ENCODE measurements at regions not wholly inside any gene's neighbourhood (a gene's known extent, or its start where the extent isn't known, plus 50 kb on each side); places are given as distances from the start of the nearest gene placed in this dataset.

- ChIA-PET POLR2A (no interaction called here), CTCF (no interaction called here)
- no peak for TF ChIP-seq HEYL (CRISPR knock-in tag; IDR thresholded peaks at IDR 0.05)
- TF ChIP-seq, protein P1, sequence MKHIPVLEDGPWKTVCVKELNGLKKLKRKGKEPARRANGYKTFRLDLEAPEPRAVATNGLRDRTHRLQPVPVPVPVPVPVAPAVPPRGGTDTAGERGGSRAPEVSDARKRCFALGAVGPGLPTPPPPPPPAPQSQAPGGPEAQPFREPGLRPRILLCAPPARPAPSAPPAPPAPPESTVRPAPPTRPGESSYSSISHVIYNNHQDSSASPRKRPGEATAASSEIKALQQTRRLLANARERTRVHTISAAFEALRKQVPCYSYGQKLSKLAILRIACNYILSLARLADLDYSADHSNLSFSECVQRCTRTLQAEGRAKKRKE (CRISPR knock-in tag; IDR thresholded peaks at IDR 0.05; ENCODE audit: low read depth), result no peak
- TF ChIP-seq HES2 (IDR thresholded peaks at IDR 0.05), result no peak
- TF ChIP-seq E2F6 (IDR thresholded peaks at IDR 0.05; ENCODE audit: borderline replicate concordance, low read depth), result no peak
- TF ChIP-seq CEBPB (IDR thresholded peaks at IDR 0.05), result no peak
- no peak for TF ChIP-seq EHF (CRISPR knock-in tag; IDR thresholded peaks at IDR 0.05)
- no peak for TF ChIP-seq TP53 (CRISPR knock-in tag; IDR thresholded peaks at IDR 0.05)
- no peak for TF ChIP-seq JUN (IDR thresholded peaks at IDR 0.05)
- DNase-seq (ENCODE audit: low read depth in 1 of 2, low spot score in 1 of 2) (no peak), ATAC-seq (no peak), FAIRE-seq (no peak)
- no peaks in the 10 kb centered on the region for H3K4me1 ChIP-seq
- no peak overlapping the region for H3K4me3 ChIP-seq
- H3K9me3 ChIP-seq, result peaks cover 4% of the 10 kb centered on the region; the same call in 1 of the 3 replicates
- WGBS (ENCODE audit: missing lambda C conversion rate), result 67% methylated on average over 1 of the region's 1 CpG
- H3K4me2 ChIP-seq, result no peak overlapping the region
- no peak overlapping the region for H3K27ac ChIP-seq
These were observed 256.5 kb upstream of the ZNF608 start for GRCh38 chr5:125002727-125003598.

GRCh38 chr5:125004009-125004408 is 257.6 kb upstream of the ZNF608 start:
- CTCF ChIA-PET, result no interaction called here
- TF ChIP-seq HOXB13 (CRISPR knock-in tag; IDR thresholded peaks at IDR 0.05; ENCODE audit: low read depth) (no peak), REST (IDR thresholded peaks at IDR 0.05) (no peak), ZNF302 (CRISPR knock-in tag; IDR thresholded peaks at IDR 0.05) (no peak), MAX (IDR thresholded peaks at IDR 0.05) (no peak), CBX2 (IDR thresholded peaks at IDR 0.05; ENCODE audit: borderline replicate concordance, low read depth) (no peak), JUN (IDR thresholded peaks at IDR 0.05) (no peak), TP53 (CRISPR knock-in tag; IDR thresholded peaks at IDR 0.05) (no peak), HES2 (IDR thresholded peaks at IDR 0.05) (no peak), GATA3 (IDR thresholded peaks at IDR 0.05; ENCODE audit: borderline replicate concordance) (no peak), USF2 (IDR thresholded peaks at IDR 0.05) (no peak), NR3C1 (IDR thresholded peaks at IDR 0.05) (no peak), MAZ (IDR thresholded peaks at IDR 0.05; ENCODE audit: borderline replicate concordance, low read depth, low read length) (no peak), NFE2L2 (conservative IDR thresholded peaks at IDR 0.05; ENCODE audit: low read length) (no peak)
- TF ChIP-seq, protein P2, sequence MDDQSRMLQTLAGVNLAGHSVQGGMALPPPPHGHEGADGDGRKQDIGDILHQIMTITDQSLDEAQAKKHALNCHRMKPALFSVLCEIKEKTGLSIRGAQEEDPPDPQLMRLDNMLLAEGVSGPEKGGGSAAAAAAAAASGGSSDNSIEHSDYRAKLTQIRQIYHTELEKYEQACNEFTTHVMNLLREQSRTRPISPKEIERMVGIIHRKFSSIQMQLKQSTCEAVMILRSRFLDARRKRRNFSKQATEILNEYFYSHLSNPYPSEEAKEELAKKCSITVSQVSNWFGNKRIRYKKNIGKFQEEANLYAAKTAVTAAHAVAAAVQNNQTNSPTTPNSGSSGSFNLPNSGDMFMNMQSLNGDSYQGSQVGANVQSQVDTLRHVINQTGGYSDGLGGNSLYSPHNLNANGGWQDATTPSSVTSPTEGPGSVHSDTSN (IDR thresholded peaks at IDR 0.05), result no peak
- TF ChIP-seq, protein P3, sequence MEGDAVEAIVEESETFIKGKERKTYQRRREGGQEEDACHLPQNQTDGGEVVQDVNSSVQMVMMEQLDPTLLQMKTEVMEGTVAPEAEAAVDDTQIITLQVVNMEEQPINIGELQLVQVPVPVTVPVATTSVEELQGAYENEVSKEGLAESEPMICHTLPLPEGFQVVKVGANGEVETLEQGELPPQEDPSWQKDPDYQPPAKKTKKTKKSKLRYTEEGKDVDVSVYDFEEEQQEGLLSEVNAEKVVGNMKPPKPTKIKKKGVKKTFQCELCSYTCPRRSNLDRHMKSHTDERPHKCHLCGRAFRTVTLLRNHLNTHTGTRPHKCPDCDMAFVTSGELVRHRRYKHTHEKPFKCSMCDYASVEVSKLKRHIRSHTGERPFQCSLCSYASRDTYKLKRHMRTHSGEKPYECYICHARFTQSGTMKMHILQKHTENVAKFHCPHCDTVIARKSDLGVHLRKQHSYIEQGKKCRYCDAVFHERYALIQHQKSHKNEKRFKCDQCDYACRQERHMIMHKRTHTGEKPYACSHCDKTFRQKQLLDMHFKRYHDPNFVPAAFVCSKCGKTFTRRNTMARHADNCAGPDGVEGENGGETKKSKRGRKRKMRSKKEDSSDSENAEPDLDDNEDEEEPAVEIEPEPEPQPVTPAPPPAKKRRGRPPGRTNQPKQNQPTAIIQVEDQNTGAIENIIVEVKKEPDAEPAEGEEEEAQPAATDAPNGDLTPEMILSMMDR (IDR thresholded peaks at IDR 0.05), result no peak
- TF ChIP-seq, protein P1 (CRISPR knock-in tag; IDR thresholded peaks at IDR 0.05; ENCODE audit: low read depth), result no peak
- TF ChIP-seq, protein P4, sequence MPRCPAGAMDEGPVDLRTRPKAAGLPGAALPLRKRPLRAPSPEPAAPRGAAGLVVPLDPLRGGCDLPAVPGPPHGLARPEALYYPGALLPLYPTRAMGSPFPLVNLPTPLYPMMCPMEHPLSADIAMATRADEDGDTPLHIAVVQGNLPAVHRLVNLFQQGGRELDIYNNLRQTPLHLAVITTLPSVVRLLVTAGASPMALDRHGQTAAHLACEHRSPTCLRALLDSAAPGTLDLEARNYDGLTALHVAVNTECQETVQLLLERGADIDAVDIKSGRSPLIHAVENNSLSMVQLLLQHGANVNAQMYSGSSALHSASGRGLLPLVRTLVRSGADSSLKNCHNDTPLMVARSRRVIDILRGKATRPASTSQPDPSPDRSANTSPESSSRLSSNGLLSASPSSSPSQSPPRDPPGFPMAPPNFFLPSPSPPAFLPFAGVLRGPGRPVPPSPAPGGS (IDR thresholded peaks at IDR 0.05), result no peak
- Histone ChIP-seq H3K27ac (no peak overlapping the region), H3K4me3 (no peak overlapping the region), H3K9me3 (peaks cover 4% of the 10 kb centered on the region; the same call in 1 of the 3 replicates), H3K4me1 (no peaks in the 10 kb centered on the region), H3K4me2 (no peak overlapping the region)
- ATAC-seq, result no peak
- no peak for DNase-seq (ENCODE audit: low read depth in 1 of 2, low spot score in 1 of 2)
- POLR2A ChIA-PET, result no interaction called here
- WGBS (ENCODE audit: missing lambda C conversion rate), result 83% methylated on average over 5 of the region's 5 CpGs
- FAIRE-seq, result no peak
